Neural progenitor cell (in vitro differentiated cells): ENCODE measurements at regions not wholly inside any gene's neighbourhood (a gene's known extent, or its start where the extent isn't known, plus 50 kb on each side); places are given as distances from the start of the nearest gene placed in this dataset.

Experiments
- DNase-seq: peaks from one replicate; pipeline ENCODE4 v3.0.0-alpha.2; 2016; ENCODE audit warnings: low spot score
- H2AFZ ChIP-seq: fragments of 200-600 bp; sonication (generic); replicated peaks from 2 replicates; pipeline ENCODE4 v1.6.1; 2016; ENCODE audit warnings: antibody characterized with exemption
- H3F3A ChIP-seq: fragments of 200-600 bp; sonication (generic); 2 replicates; pipeline ENCODE4 v1.6.1; 2016; ENCODE audit warnings: antibody characterized with exemption, low read depth
- H3K27ac ChIP-seq: fragments of 200-600 bp; sonication (generic); 2 replicates; pipeline ENCODE4 v1.5.1; 2016; ENCODE audit warnings: mild to moderate bottlenecking
- H3K27me3 ChIP-seq: fragments of 200-600 bp; sonication (generic); 2 replicates; pipeline ENCODE4 v1.6.1; 2016; ENCODE audit warnings: mild to moderate bottlenecking, moderate library complexity
- H3K36me3 ChIP-seq: fragments of 200-600 bp; sonication (generic); 2 replicates; pipeline ENCODE4 v1.5.1; 2016
- H3K4me1 ChIP-seq: fragments of 200-600 bp; sonication (generic); 2 replicates; pipeline ENCODE4 v1.6.1; 2016; ENCODE audit warnings: mixed run types
- H3K4me2 ChIP-seq: fragments of 200-600 bp; sonication (generic); 2 replicates; pipeline ENCODE4 v1.6.1; 2016
- H3K4me3 ChIP-seq: fragments of 200-600 bp; sonication (generic); 2 replicates; pipeline ENCODE4 v1.5.1; 2016
- H3K79me2 ChIP-seq: fragments of 200-600 bp; sonication (generic); 2 replicates; pipeline ENCODE4 v1.6.1; 2016; ENCODE audit warnings: low read depth
- H3K9ac ChIP-seq: fragments of 200-600 bp; sonication (generic); 2 replicates; pipeline ENCODE4 v1.6.1; 2016
- H3K9me3 ChIP-seq: fragments of 200-600 bp; sonication (generic); 2 replicates; pipeline ENCODE4 v1.5.1; 2016; ENCODE audit warnings: low read depth
- H4K20me1 ChIP-seq: fragments of 200-600 bp; sonication (generic); 2 replicates; pipeline ENCODE4 v1.6.1; 2016; ENCODE audit warnings: low read depth
- H3K27ac Mint-ChIP-seq: 3 replicates; pipeline ENCODE4 v1.8.0; 2021; ENCODE audit warnings: mixed read lengths
- H3K27me3 Mint-ChIP-seq: 2 replicates; pipeline ENCODE4 v1.8.0; 2022; ENCODE audit warnings: low read depth, mild to moderate bottlenecking, inconsistent platforms, moderate library complexity, mixed read lengths; ENCODE audit not compliant: insufficient read depth
- H3K36me3 Mint-ChIP-seq: 3 replicates; pipeline ENCODE4 v1.8.0; 2021; ENCODE audit warnings: mixed read lengths
- H3K4me1 Mint-ChIP-seq: 3 replicates; pipeline ENCODE4 v1.8.0; 2021; ENCODE audit warnings: mixed read lengths
- H3K4me3 Mint-ChIP-seq: 3 replicates; pipeline ENCODE4 v1.8.0; 2021; ENCODE audit warnings: mild to moderate bottlenecking, moderate library complexity, mixed read lengths
- H3K9me3 Mint-ChIP-seq: 3 replicates; pipeline ENCODE4 v1.8.0; 2020; ENCODE audit warnings: mixed read lengths
- CTCF ChIP-seq: fragments of 200-600 bp; sonication (generic); IDR thresholded peaks from 2 replicates; pipeline ENCODE4 v1.5.1; 2017; ENCODE audit warnings: antibody characterized with exemption, mild to moderate bottlenecking
- EZH2 ChIP-seq: fragments of 200-600 bp; sonication (generic); IDR thresholded peaks from 2 replicates; pipeline ENCODE4 v1.6.1; 2017; ENCODE audit warnings: antibody characterized with exemption, mild to moderate bottlenecking, moderate library complexity
- EZH2phosphoT487 ChIP-seq: fragments of 200-600 bp; sonication (generic); IDR thresholded peaks from 2 replicates; pipeline ENCODE4 v1.6.1; 2017; ENCODE audit warnings: antibody characterized with exemption

DNA sequence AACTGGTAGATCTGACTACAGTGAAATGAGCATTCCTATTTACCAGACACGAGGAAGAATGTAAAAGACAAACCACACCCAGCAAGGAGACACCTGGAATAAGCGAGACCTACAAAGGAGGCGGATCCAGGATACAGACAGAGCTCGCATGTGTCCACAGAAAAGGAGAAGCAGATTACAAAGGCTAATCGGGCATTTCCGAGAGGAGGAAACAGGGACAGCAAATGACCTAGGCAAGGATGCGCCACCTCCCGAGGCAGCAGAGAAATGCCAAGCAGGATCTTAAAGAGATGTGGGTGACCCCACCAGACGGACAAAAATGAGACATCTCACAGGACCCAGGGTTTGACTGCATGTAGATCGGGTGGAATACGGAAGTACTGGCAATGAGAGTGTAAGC lies 63.2 kb upstream of the IQSEC1 start:
- no peaks in the 10 kb centered on the region for H3K9me3 Mint-ChIP-seq
- Histone ChIP-seq H3K4me3 (no peak overlapping the region), H3K4me1 (no peaks in the 10 kb centered on the region), H3K4me2 (no peak overlapping the region), H3K9ac (no peak overlapping the region), H3K36me3 (no peaks in the 10 kb centered on the region), H3F3A (no peaks in the 10 kb centered on the region), H3K9me3 (no peaks in the 10 kb centered on the region), H3K79me2 (no peaks in the 10 kb centered on the region), H4K20me1 (peaks cover 18% of the 10 kb centered on the region), H2AFZ (no peak overlapping the region), H3K27ac (no peak overlapping the region), H3K27me3 (no peaks in the 10 kb centered on the region)
- H3K4me3 Mint-ChIP-seq: no peak overlapping the region
- H3K4me1 Mint-ChIP-seq: peaks cover 19% of the 10 kb centered on the region
- H3K36me3 Mint-ChIP-seq: no peaks in the 10 kb centered on the region
- H3K27ac Mint-ChIP-seq: no peak overlapping the region
- H3K27me3 Mint-ChIP-seq: peaks cover 15% of the 10 kb centered on the region
- TF ChIP-seq CTCF (no peak), EZH2 (no peak), EZH2phosphoT487 (no peak)
- DNase-seq: no peak

DNA sequence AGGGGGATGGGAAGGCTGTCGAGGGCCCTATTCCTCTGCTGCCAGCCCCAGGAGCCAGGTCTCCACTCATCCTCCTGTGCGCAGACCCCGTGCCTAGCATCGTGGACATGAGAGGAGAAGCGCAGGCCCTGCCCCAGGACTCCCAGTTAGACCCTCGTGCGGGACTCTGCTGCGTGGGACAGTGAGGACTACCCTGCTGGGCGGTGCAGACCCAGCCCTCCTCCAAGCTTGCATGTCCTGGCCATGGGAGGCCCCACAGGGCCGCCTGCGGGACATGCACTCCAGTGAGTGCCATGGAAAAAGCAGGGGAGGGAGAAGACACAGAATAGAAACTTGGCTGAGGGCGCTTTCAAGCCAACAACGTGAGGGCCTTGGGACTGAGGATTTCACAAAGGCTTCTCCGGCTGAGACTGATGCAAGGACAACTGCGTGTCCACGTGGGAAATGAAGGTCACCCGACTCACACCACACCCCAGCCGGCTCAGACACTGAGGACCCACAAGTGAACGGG lies 62.6 kb upstream of the IQSEC1 start:
- H3K27ac ChIP-seq: no peak overlapping the region
- TF ChIP-seq EZH2: no peak
- TF ChIP-seq EZH2phosphoT487: no peak
- no peak for TF ChIP-seq CTCF
- H3K36me3 ChIP-seq: no peaks in the 10 kb centered on the region
- no peaks in the 10 kb centered on the region for H3K79me2 ChIP-seq
- no peaks in the 10 kb centered on the region for H3K9me3 ChIP-seq
- peaks cover 12% of the 10 kb centered on the region for H4K20me1 ChIP-seq
- Mint-ChIP-seq H3K27ac (peak overlapping the region; percentile 37), H3K36me3 (no peaks in the 10 kb centered on the region), H3K4me1 (peaks cover 19% of the 10 kb centered on the region), H3K9me3 (no peaks in the 10 kb centered on the region), H3K4me3 (no peak overlapping the region), H3K27me3 (peaks cover 12% of the 10 kb centered on the region)
- H3K4me2 ChIP-seq: no peak overlapping the region
- no peak overlapping the region for H3K9ac ChIP-seq
- DNase-seq: no peak
- H2AFZ ChIP-seq: no peak overlapping the region
- H3F3A ChIP-seq: no peaks in the 10 kb centered on the region
- no peak overlapping the region for H3K4me3 ChIP-seq
- no peaks in the 10 kb centered on the region for H3K27me3 ChIP-seq
- H3K4me1 ChIP-seq: no peaks in the 10 kb centered on the region

DNA sequence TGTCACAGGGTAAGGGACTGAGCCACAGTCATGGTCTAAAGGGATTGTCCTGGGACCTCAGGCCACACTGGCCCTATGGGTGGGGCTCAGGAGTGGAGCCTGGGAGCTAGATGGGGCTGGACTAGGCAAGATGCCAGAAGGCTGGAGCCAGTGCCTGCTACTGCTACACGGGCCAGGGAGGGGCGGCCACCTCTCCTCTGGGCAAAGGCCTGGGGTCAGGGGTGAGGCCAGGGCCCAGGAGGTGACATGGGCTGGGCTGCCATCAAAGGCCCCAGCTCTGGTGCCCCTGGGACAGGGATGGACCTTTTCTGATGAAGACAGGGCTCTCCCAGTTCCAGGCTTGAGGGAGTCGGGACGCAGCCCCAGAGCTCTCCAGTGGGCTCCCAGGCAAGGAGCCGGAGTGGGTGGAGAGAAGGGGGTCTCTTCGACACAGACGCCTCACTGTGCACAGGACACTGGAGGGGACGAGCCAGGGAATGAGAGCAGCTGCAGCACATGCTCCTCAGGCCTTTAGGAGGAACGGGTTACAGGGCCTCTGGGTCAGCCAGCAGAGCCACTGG lies 62.1 kb upstream of the IQSEC1 start:
- H3K9me3 Mint-ChIP-seq: no peaks in the 10 kb centered on the region
- Histone ChIP-seq H3K27ac (no peak overlapping the region), H3K4me3 (no peak overlapping the region), H3K9me3 (no peaks in the 10 kb centered on the region), H3K27me3 (no peaks in the 10 kb centered on the region), H3K4me1 (no peaks in the 10 kb centered on the region), H4K20me1 (peaks cover 11% of the 10 kb centered on the region), H3F3A (no peaks in the 10 kb centered on the region), H3K9ac (no peak overlapping the region), H2AFZ (no peak overlapping the region), H3K36me3 (no peaks in the 10 kb centered on the region), H3K79me2 (no peaks in the 10 kb centered on the region), H3K4me2 (no peak overlapping the region)
- H3K27me3 Mint-ChIP-seq: peaks cover 11% of the 10 kb centered on the region
- peaks cover 19% of the 10 kb centered on the region for H3K4me1 Mint-ChIP-seq
- H3K27ac Mint-ChIP-seq: peak overlapping the region; percentile 37
- no peak for DNase-seq
- no peak for TF ChIP-seq EZH2phosphoT487
- H3K4me3 Mint-ChIP-seq: no peak overlapping the region
- H3K36me3 Mint-ChIP-seq: no peaks in the 10 kb centered on the region

DNA sequence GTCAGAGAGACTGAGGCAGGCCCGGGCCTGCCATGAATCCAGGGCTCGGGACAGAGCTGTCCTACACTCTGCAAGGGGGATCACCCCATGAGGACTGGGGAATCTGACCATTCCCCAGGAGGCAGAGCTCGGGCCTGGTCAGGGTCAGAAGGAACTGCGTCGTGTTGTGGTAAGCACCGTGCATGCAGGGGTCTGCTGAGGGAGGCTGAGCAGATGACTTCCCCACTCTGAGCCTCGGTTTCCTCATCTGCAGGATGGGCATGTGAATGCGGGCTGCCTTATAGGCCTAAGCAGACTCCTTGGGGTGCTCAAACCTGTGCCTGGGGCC lies 61.6 kb upstream of the IQSEC1 start:
- no peak overlapping the region for H3K4me3 ChIP-seq
- peaks cover 11% of the 10 kb centered on the region for H4K20me1 ChIP-seq
- H3K27me3 Mint-ChIP-seq: peaks cover 11% of the 10 kb centered on the region
- H3K9me3 ChIP-seq: no peaks in the 10 kb centered on the region
- no peaks in the 10 kb centered on the region for H3K27me3 ChIP-seq
- H3K4me2 ChIP-seq: no peak overlapping the region
- no peak overlapping the region for H3K9ac ChIP-seq
- no peaks in the 10 kb centered on the region for H3K36me3 Mint-ChIP-seq
- H3K4me1 ChIP-seq: no peaks in the 10 kb centered on the region
- no peaks in the 10 kb centered on the region for H3K79me2 ChIP-seq
- no peaks in the 10 kb centered on the region for H3F3A ChIP-seq
- TF ChIP-seq EZH2phosphoT487 (no peak), CTCF (no peak), EZH2 (no peak)
- H3K27ac ChIP-seq: no peak overlapping the region
- no peak for DNase-seq
- H3K36me3 ChIP-seq: no peaks in the 10 kb centered on the region
- no peak overlapping the region for H3K4me3 Mint-ChIP-seq
- no peak overlapping the region for H2AFZ ChIP-seq
- H3K9me3 Mint-ChIP-seq: no peaks in the 10 kb centered on the region
- H3K27ac Mint-ChIP-seq: no peak overlapping the region
- H3K4me1 Mint-ChIP-seq: peaks cover 19% of the 10 kb centered on the region
